ENCODE measurements at regions not wholly inside any gene's neighbourhood (a gene's known extent, or its start where the extent isn't known, plus 50 kb on each side); places are given as distances from the start of the nearest gene placed in this dataset.

GRCh38 chr1:178628637-178629251 is 96.3 kb upstream of the RALGPS2 start:
- TF ChIP-seq POLR2A (IDR thresholded peaks at IDR 0.05): no peak
- no peak for TF ChIP-seq CTCF (IDR thresholded peaks at IDR 0.05)
